GM10266 (cell line): ENCODE measurements at regions not wholly inside any gene's neighbourhood (a gene's known extent, or its start where the extent isn't known, plus 50 kb on each side); places are given as distances from the start of the nearest gene placed in this dataset.

Experiments
- DNase-seq: peaks from one replicate; pipeline ENCODE4 v3.0.0; 2012; ENCODE audit errors: extremely low spot score
- TF ChIP-seq, protein P1 (sequence below): IDR thresholded peaks from 2 replicates; pipeline ENCODE4 v1.5.1; 2012; ENCODE audit warnings: mild to moderate bottlenecking, low read depth; ENCODE audit not compliant: control insufficient read depth, insufficient read depth; ENCODE audit errors: missing control alignments

DNA sequence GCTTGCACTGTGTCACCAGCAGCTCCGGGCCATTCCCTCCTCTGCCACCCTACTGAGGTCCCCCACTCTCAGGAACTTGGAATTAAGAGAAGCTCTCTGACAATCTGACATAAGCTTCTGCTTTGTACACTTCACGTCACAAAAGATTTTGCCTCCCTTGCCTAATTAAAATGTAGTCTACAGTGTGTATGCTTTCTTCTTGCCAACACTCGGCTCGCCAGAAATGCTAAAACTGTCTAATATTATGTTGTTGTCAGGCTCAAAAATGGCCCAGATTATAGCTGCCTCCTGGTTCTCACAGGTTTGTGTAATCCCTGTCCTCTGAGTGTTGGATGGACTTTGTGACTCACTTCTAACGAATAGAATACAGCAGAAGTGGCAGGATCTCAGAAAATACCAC lies 474.7 kb downstream of the MBD2 start:
- no peak for DNase-seq

DNA sequence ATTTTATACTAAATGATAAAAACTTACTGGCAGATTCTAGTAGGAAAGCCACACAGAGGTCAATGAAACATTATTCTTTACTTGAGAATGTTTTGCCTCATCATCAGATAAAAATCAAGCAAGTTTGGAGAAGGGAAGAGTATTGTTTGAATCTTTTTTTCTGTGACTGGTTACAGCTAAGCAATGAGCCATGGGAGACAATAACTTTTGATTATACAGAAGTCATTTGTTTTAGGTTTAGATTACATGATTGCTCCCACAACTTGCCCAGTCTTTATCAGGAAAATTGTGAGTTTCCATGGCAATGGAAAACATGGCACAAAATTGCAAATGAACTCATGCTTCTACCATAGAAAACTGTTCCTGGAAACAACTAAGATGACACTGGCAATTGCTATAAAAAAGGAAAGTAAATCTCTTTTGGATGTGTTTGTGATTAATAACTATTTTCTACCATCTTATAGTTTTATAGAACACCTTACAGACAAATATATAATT lies 476.8 kb downstream of the MBD2 start:
- TF ChIP-seq, protein P1, sequence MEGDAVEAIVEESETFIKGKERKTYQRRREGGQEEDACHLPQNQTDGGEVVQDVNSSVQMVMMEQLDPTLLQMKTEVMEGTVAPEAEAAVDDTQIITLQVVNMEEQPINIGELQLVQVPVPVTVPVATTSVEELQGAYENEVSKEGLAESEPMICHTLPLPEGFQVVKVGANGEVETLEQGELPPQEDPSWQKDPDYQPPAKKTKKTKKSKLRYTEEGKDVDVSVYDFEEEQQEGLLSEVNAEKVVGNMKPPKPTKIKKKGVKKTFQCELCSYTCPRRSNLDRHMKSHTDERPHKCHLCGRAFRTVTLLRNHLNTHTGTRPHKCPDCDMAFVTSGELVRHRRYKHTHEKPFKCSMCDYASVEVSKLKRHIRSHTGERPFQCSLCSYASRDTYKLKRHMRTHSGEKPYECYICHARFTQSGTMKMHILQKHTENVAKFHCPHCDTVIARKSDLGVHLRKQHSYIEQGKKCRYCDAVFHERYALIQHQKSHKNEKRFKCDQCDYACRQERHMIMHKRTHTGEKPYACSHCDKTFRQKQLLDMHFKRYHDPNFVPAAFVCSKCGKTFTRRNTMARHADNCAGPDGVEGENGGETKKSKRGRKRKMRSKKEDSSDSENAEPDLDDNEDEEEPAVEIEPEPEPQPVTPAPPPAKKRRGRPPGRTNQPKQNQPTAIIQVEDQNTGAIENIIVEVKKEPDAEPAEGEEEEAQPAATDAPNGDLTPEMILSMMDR = no peak
- no peak for DNase-seq

More for the DNA sequence above, 474.7 kb downstream of the MBD2 start:
- TF ChIP-seq, protein P1 = no peak

DNA sequence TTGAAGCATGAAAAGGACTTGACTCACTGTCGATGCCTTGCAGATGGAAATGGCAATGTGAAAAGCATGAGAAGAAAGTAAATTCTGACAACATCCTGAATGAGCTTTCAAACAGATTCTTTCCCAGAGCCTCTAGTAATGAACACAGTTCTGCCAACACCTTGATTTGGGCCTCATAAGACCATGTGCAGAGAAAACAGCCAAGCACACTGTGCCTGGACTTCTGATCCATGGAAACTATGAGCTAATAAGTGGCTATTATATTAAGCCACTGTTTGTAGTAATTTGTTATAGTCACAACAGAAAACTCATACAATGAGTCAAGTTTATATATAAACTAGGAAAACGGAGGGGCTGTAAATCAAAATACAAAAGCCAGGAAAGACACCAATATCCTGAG lies 477.3 kb downstream of the MBD2 start:
- TF ChIP-seq, protein P1 = no peak
- DNase-seq = no peak

- DNase-seq = no peak
- TF ChIP-seq, protein P1 = no peak
These were observed 478.5 kb downstream of the MBD2 start for GRCh38 chr18:53745986-53746385.

- TF ChIP-seq, protein P1 = no peak
- DNase-seq = no peak
These were observed 479.1 kb downstream of the MBD2 start for GRCh38 chr18:53745224-53745967.

DNA sequence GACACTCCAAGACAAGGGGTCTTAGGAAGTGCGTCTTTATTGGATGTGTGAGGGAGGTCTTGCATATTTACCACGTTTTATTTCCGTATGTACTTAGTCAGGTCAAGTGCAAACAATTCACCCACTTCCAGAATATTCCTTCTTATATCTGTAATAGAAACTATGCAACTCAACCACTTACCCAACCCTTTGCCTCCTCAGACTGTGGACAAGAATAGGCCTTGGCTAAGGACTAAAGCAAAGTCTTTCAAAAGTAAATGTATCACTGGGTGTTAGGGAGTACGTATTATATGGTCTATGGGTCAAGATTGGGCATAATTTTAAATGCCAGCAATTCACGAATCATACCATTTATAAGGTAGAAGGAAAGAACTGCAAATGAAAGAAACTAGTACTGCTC lies 484.8 kb downstream of the MBD2 start:
- DNase-seq = no peak
- TF ChIP-seq, protein P1 = no peak

GRCh38 chr18:53735526-53735925 lies 488.9 kb downstream of the MBD2 start:
- TF ChIP-seq, protein P1 = no peak
- no peak for DNase-seq
